HG03342 (cell line): ENCODE measurements at regions not wholly inside any gene's neighbourhood (a gene's known extent, or its start where the extent isn't known, plus 50 kb on each side); places are given as distances from the start of the nearest gene placed in this dataset.
"Not testable (repeated sequence)": the region's sequence is repeated elsewhere in the genome, so short reads cannot be mapped to it uniquely, and the experiment has no call there.

Experiments used
- ATAC-seq: cut with Tn5 transposase; IDR thresholded peaks from one replicate; pipeline ENCODE4 v1.9.1; 2021; ENCODE audit warnings: mild to moderate bottlenecking, moderate library complexity; ENCODE audit not compliant: unreplicated experiment

DNA sequence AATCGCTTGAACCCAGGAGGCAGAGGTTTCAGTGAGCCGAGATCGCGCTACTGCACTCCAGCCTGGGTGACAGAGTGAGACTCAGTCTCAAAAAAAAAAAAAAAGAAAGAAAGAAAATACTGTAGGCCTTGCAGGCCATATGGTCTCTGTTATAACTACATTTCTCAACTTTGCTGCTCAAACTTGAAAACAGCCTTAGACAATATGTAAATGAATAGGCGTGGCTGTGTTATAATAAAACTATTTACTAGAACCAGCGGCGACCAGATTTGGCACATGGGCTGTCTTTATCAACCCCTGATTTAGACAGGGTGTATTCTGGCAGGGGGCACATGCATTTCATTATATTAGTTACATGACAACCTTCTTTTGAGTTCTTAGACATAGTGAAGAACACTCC, 130.0 kb downstream of the C9orf152 start:
- no peak for ATAC-seq

DNA sequence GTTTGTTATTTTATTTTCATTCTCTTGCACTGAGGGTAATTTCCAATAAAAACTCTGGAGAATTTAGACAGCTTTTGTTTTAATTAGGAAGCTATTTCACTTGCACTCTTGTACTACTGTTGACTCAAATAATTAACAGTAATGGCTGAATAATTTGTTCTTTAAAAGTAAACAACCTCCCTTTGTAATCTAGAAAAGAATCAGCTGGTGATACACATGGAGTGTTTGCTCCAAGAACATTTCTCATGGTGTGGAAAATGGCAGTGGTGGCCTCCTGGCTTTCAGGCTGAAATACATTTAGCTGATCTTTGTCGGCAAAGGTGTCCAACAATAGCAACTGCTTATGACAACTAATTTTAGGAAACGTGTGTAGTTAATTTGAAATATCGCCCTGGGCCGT, 129.4 kb downstream of the C9orf152 start:
- no peak for ATAC-seq

DNA sequence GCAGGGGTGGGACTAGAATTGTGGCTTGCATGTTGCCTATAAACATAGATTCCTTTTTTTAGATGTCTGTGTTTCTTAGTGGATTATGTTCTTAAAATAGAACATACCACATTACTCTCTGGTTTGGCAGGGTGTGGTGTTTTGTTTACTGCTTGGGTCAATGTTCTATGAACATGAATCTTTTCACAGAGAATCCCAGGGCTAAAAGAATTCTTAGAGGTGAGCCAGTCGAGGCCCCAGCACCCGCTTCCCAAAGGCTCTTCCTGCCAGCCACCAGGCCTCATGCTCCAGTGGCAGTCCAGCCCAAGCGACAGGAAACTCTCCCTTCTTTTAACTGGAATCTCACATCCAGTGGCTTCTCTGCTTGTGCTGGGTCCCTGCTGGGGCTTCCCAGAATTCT, 126.6 kb downstream of the C9orf152 start:
- ATAC-seq, result no peak

DNA sequence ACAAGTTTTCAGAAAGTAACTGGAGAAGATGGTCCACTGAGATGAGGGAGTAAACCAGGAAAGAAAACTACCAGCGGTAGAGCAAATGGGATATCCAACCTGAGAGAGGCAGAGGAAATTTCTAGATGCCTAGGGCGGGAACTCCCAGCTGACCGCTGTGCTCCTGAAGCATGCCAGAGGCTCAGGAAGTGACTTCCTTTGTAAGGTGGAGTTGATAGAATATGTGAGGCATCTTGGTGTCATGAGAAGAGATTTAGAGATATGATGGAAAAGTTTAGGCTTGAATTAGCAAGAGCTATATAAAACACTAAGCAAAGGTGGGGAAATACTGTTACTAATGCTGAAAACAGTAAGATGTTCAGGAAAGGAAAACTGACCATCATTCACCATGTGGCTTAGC, 124.1 kb downstream of the C9orf152 start:
- ATAC-seq, result no peak

DNA sequence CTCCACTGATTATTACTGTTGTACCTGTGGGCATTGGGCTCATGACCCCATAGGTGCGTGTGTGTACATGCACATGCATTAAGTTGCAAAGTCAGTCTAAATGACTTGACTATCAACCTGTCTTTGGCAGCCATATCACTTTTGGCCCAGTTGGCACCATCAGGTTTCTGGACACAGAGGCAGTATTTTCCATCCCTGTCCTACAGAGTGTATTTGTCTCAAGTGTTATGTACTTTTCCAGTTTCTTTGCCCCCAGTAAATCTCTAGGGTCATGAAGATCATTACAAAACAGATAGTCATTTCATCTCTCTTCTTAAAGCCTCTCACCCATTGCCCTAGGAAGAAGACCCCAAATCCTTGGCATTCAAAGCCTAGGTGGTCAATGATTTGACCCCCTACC, 121.4 kb downstream of the C9orf152 start:
- no peak for ATAC-seq

DNA sequence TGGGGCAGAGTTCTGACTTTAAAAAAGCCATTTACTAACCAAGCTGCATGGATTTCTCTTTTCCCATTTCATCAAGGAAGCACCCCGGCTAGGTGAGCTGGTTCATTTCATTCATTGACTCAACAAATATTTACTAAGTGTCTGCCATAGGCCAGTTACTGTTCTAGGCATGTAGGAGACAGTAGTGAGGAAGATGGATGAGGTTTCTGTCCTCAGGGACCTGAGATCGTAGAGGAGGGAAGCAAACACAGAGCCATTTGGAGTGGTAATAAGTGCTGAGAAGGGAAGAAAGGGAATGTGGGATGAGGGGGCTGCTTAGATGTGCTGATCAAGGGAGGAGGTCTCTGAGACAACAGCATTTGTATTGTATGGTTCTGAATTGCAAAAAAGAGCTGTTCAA, 120.4 kb downstream of the C9orf152 start:
- no peak for ATAC-seq

DNA sequence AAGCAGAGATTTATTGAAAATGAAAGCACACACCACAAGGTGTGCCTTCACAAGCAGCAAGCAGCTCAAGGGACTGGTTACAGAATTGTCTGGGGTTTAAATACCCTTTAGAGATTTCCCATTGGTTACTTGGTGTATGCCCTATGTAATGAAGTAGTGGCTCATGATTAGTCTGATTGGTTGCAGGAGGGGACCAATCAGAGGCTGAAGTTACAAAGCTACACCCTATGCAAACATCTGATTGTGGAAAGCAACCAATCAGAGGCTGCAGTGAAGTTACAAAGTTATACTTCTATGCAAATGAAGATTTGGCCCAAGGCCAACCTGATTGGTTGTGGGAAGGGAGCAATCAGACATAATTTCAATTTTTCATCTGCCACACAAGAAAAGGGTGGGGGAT, 119.9 kb downstream of the C9orf152 start:
- no peak for ATAC-seq

DNA sequence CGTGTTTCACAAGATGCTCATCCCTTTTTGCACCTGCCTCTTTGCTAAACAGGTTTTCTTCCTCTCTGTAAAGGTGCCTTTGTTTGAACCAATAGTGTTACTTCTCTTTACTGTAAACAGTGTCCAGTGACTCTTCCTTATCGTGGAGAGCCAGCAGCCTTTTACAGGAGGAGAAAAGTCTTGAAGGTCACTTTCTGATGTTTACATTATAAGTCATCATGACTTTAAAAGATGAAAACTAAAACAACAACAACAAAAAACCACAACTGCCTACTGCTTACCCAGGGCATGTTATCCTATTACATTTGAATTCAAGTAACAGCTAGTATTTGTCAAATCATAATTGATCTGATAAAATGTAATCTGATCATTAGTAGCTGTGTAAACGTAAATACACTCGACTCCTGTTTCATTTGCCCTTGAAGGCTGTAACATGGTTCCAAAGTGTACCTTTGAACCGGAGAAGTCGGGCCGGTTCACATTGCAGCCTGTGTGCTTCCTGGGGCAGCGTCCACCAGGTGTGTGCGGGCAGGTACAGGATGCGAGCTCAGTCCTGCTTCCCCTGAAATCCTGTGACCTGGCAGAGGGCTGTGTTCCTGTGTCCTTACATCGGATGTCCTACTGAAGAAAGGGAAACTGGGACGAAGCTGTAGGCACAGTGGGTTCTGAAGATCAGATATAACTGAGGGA, 118.1 kb downstream of the C9orf152 start:
- ATAC-seq, result no peak

DNA sequence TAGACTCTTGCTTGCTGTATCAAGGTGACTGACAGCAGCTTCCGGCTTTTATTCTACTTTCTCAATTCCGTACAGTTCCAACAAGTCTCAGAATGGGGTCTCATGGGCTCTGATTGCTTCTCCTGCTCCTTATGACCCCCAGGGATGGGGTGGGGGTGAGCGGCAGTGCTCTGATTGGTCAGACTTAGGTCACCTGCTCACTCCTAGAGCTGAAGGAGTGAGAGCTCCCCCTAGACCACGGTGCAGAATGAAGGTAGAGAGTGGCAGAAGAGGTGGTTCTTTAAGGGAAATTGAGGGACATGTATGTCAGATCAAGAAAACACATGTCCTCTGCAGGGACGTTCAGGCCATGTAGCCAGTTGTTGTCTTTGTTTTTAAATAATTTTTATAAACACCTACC, 115.2 kb downstream of the C9orf152 start:
- ATAC-seq, result no peak

DNA sequence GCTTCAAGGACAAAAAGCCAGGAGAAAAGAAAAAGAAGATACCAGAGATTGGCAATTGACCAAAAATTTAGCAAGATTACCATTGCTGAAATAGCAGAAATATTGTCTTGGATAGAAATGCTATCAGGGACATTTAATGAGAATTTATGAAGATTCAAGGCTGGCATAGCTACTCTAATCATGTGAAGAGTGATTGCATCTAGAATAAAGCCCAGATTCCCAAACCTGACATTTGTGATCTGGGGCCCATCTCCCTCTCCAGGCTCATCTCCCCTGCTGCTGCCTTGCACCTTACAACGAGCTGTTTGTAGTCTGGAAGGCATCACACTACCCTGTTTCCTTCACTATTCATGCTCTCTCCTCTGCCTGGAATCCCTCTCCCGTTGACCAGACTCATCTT, 114.5 kb downstream of the C9orf152 start:
- ATAC-seq, result no peak

DNA sequence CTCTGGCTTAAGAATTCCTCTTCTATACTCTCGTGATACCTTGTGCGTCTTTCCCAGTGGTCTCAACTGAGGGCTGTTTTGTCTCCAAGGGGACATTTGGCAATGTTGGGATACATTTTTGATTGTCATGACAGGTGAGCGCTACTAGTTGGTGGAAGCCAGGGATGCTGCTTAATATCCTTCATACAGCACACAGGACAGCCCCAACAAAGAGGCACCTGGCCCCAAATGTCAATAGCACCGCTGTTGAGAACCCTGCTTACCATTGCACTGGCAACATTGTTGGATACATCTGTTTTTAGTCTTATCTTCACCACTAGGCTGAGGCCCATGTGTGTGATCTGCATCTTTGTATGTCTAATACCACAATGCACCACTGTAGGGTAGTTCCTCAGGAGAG, 114.1 kb downstream of the C9orf152 start:
- no peak for ATAC-seq

DNA sequence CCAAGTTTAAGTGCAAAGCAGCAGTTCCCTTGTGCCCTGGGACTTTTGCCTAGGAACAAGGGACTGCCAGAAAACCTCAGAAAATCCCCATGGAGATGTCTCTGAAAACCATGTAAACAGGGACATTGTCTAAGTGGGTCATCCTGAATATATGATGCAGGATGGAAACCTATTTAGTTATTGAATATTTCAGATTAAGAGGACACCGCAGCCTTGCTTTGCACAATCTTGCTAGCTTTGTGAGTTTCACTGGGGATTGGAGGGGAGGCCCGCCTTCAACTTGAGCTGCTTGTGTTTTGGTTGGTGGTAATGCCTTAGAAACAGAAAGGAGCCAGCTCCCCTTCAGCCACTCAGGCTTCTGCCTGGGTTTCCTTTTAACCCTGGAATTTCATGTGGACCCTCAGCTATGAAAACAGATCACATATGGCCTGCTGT, 112.8 kb downstream of the C9orf152 start:
- ATAC-seq, result no peak

DNA sequence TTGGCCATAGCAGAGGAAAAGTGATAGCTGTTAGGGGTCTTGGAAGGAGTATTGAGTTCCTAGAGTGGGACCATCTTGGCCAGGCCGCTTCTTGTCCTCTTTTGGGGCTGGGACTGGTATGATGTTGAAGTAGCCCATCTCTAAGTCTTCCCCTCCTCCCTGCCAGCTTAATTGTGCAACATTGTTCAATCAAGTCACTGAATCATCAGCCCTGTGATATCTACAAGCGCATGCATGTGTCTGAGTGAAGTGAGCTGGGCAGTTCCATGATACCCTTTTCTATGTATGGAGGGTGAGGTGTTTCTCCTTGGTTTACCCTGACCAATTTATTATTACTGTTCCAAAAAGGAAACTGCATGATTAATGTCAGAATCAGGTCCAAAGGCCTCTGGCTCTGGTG, 112.2 kb downstream of the C9orf152 start:
- no peak for ATAC-seq

DNA sequence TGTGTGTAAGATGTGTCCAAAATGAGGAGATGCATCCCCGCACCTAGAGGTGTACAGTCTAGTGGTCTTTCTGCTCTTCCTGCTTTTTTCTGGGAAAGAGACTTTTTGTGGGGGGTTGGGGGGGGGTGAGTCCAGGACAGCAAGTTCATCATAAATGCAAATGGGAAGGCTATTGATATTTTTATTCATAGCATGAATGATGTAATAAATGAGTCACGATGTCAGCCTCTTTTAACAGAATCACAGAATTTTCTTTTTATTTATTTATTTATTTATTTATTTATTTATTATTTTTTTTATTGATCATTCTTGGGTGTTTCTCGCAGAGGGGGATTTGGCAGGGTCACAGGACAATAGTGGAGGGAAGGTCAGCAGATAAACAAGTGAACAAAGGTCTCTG, 111.3 kb downstream of the C9orf152 start:
- not testable (repeated sequence) for ATAC-seq

DNA sequence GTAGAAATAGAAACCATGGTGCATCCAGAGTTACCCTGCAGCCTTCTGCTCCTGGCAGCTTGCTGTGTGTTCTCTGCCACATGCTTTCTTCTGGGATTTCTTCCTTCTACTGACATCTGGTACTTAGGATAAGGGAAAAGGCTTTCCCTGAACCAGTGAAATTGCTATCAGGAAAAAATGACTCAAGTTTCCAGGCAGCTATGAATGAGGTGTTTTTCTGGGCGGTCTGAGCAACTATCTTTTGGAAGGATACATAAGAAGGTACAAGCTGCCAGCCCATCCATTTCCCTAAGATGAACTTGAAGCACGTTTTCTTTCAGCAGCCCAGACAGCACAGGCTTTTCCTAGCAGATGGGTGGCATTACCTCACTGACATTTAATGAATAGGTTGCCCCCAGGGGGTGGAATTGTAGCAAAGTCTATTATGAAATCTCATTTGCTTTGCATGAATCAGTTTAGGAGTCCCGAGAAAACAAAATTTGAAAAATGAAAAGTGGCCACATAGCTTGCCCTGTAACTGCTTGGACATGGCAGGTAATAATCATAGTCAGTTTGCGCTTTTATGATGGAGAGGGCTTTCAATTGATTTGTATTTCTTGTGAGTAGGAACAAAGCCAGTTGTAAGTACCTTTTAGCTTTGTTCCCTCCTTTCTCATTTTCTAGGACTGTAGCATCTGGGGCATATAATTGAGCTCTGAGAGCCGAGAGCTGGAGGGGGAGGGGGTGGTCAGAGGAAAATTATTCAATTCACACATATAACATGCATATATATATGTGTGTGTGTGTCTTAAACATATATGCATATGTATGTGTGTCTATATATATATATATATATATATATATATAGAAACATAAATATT, 108.5 kb downstream of the C9orf152 start:
- ATAC-seq, result no peak

DNA sequence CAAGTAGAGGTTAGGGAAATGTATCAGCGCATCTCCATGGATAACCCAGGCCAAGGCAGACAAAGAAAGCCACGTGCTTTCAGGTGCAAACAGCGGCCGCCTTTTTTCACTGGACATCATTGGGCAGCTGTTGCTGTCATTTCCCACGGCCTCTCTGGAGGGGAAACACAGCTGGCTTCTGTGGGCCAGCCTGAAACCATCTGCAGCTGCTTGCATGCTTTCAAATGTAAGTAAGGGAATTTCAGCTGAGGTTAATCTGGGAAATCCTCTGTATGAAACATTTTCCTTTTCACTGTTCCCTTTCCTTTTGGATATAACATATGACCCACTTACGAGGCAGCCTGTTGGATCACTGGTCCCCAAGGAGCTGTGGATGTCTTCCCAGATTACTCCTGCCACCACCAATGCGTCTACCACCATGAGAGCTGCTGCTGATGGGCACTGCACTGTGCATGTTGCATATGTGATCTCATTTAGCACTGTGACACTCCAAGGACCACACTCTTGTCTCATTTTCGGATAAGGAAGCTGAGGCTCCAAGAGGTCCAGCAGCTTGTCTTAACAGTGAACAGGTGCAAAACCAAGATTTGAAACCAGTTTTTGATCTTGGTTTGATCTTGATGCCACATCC, 106.3 kb downstream of the C9orf152 start:
- peak; percentile 64 for ATAC-seq

DNA sequence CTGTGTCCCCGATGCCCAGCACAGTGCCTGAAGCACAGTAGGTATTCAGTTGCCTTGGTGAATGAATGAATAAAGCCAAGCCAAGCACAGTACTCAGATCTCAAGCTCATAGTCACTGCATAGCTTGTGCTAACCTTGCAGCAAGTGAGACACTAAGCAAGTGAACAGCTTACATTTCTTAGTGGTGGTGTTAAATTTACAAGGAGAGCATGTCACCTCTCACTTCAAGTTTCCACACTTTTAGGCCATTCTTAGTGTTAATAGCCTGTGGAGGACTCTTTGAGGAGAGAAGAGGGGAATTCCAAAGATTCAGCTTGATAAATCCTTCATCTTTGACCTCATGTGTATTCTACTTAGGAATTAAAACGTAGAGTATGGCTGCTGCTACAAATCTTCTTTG, 104.7 kb downstream of the C9orf152 start:
- ATAC-seq, result no peak

DNA sequence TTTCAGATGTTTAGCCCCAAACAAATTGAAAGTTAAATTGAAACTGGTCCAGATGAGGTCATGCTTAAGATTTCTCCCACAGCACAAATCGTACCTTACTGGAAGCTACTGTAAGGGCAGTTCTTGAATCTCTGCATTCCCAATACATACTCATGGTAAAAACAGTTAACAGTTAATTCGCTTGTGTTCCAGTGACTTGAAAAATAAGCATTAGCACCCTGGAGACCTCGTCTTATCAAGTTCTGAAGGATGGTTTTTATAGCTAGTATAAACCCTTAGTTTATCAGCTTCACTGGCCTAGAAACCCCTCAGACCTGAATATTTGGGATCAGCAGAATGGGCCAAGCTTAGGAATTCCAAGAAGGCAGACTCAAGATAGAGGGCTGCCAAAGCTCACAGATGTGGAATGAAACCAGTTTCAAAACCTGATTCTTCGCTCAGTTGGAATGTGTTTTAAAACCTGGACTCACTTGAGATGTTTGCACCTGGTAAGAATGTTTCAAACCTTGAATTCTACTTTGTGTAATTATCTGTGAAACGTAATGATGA, 103.6 kb downstream of the C9orf152 start:
- ATAC-seq, result no peak

DNA sequence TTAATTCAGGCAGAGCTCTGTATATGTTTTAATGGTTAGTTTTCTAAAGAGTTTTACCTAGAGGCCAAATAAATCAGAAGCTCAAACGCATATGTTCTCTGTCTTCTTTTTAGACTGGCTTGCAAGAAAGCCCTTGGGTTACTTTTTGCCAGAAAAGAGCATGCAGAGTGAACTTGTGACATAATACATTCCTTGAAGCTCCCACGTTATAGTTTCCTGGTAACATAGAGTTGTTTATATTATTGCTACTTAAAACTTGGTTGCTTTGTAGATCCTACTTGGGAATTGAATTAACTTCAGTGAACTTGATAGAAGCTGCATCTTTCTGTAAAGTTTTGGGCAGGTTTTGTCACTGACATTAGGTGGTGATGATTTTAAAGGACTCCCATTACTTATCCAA, 102.9 kb downstream of the C9orf152 start:
- ATAC-seq, result no peak

DNA sequence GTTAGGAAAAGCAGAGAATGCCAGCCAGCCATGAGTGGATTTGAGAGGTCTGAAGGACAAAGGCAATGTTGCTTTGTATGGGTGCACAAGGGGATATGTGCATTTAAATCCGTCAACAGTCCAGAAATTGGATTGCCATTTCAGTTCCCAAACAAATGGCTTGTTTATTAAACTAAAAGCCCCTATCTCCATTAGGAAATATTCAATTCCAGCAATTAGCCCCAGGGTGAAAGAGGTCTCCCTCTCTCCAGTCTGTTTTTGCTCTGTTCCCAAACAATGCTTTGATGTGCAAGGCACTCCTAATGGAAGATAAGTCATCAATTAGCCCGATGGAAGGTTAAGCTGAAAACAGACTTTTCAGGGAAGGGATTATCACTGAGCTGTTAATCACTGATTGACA, 101.3 kb downstream of the C9orf152 start:
- no peak for ATAC-seq

DNA sequence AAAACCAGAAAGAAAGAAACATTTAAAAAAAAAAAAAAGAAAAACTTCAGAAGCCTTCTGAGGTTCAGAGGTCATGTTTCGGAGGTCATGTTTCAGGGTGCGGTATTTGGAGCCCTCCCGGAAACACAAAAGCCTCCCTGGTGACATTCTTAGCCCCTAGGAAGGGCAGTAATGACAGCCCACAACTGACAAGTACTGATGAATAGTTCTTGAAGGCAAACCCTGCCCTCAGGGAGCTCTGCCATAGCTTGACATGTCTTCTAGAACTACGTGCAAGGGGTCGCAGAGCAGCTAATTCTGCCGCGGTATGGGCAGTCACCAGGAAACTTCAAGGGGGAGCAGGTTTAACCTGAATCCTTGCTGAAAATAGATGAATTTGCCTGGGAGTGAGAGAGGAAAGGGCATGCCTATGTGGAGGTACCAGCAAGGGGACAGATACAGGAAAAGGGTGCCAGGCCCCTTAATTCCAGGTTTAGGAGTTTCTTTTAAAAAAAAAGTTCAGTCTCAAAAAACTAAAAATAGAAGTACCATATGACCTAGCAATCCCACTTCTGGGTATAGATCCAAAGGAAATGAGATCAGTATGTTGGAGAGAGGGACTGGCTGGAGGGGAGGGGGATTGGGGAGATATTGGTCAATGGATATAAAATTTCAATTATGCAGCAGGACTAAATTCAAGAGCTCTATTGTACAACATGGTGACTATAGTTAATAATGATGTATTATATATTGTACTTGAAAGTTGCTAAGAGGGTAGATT, 98.4 kb downstream of the C9orf152 start:
- ATAC-seq, result no peak
